ENCODE measurements at regions not wholly inside any gene's neighbourhood (a gene's known extent, or its start where the extent isn't known, plus 50 kb on each side); places are given as distances from the start of the nearest gene placed in this dataset.

- Mint-ChIP-seq H3K36me3 (ENCODE audit: low read depth) (no peaks in the 10 kb centered on the region), H3K4me3 (no peak overlapping the region), H3K27me3 (peaks cover 6% of the 10 kb centered on the region), H3K4me1 (ENCODE audit: low read depth) (no peaks in the 10 kb centered on the region), H3K9me3 (no peaks in the 10 kb centered on the region), H3K27ac (no peak overlapping the region)
- DNase-seq (no peak), ATAC-seq (no peak)
- intact Hi-C loops (cut with micrococcal nuclease), result no loop called here
- CTCF ChIA-PET, result no interaction called here
- TF ChIP-seq, protein P1, sequence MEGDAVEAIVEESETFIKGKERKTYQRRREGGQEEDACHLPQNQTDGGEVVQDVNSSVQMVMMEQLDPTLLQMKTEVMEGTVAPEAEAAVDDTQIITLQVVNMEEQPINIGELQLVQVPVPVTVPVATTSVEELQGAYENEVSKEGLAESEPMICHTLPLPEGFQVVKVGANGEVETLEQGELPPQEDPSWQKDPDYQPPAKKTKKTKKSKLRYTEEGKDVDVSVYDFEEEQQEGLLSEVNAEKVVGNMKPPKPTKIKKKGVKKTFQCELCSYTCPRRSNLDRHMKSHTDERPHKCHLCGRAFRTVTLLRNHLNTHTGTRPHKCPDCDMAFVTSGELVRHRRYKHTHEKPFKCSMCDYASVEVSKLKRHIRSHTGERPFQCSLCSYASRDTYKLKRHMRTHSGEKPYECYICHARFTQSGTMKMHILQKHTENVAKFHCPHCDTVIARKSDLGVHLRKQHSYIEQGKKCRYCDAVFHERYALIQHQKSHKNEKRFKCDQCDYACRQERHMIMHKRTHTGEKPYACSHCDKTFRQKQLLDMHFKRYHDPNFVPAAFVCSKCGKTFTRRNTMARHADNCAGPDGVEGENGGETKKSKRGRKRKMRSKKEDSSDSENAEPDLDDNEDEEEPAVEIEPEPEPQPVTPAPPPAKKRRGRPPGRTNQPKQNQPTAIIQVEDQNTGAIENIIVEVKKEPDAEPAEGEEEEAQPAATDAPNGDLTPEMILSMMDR (IDR thresholded peaks at IDR 0.05), result no peak
- POLR2A ChIA-PET, result no interaction called here
These were observed 119.8 kb upstream of the PCBD1 start for GRCh38 chr10:71008150-71008549.

- no peaks in the 10 kb centered on the region for H3K4me1 Mint-ChIP-seq (ENCODE audit: low read depth)
- POLR2A ChIA-PET, result interaction anchor here (0.5 kb wide), 1 partner anchor 350 kb away, joined by 3 read pairs; no protein-coding TSS in a partner anchor
- H3K9me3 Mint-ChIP-seq, result no peaks in the 10 kb centered on the region
- no peaks in the 10 kb centered on the region for H3K36me3 Mint-ChIP-seq (ENCODE audit: low read depth)
- intact Hi-C loops (cut with micrococcal nuclease), result no loop called here
- no peak for ATAC-seq
- DNase-seq, result no peak
- CTCF ChIA-PET, result interaction anchor here (1.6 kb wide), 1 partner anchor 13 kb away, joined by 3 read pairs; no protein-coding TSS in a partner anchor
- peaks cover 6% of the 10 kb centered on the region for H3K27me3 Mint-ChIP-seq
- no peak overlapping the region for H3K27ac Mint-ChIP-seq
- no peak overlapping the region for H3K4me3 Mint-ChIP-seq
- TF ChIP-seq, protein P1 (IDR thresholded peaks at IDR 0.05), result no peak
These were observed 120.8 kb upstream of the PCBD1 start for GRCh38 chr10:71009126-71009525.

DNA sequence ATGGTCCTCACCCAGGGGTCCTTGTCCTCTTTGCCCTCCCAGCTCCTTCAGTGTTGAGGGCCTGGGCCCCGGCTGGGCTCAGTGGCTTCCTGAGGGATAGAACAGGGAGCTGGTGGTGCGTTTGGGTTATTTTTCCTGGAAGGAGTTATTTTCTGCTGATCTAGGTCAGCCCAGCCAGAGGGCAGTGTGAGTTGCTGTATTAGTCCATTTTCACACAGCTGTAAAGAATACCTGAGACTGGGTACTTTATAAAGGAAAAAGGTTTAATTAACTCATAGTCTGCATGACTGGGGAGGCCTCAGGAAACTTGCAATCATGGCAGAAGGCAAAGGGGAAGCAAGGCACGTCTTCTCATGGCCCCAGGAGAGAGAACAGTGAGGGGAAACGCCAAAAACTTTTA, 122.4 kb upstream of the PCBD1 start:
- intact Hi-C loops (cut with micrococcal nuclease), result no loop called here
- CTCF ChIA-PET, result interaction anchor here (1.0 to 1.6 kb wide), 3 partner anchors 10 to 198 kb away, joined by 3 read pairs; no protein-coding TSS in a partner anchor

GRCh38 chr10:71011141-71011540, 122.8 kb upstream of the PCBD1 start:
- ATAC-seq (no peak), DNase-seq (no peak)
- no peak overlapping the region for H3K27ac Mint-ChIP-seq
- H3K9me3 Mint-ChIP-seq, result no peaks in the 10 kb centered on the region
- intact Hi-C loops (cut with micrococcal nuclease), result no loop called here
- H3K4me3 Mint-ChIP-seq, result no peak overlapping the region
- H3K4me1 Mint-ChIP-seq (ENCODE audit: low read depth), result peaks cover 5% of the 10 kb centered on the region
- ChIA-PET CTCF (interaction anchor here (1.0 kb wide), 1 partner anchor 198 kb away, joined by 3 read pairs; no protein-coding TSS in a partner anchor), POLR2A (no interaction called here)
- H3K36me3 Mint-ChIP-seq (ENCODE audit: low read depth), result no peaks in the 10 kb centered on the region
- TF ChIP-seq, protein P1 (IDR thresholded peaks at IDR 0.05), result no peak
- peaks cover 8% of the 10 kb centered on the region for H3K27me3 Mint-ChIP-seq

More for the DNA sequence above, 122.4 kb upstream of the PCBD1 start:
- ATAC-seq, result no peak
- Mint-ChIP-seq H3K9me3 (no peaks in the 10 kb centered on the region), H3K4me3 (no peak overlapping the region), H3K4me1 (ENCODE audit: low read depth) (peaks cover 5% of the 10 kb centered on the region), H3K27me3 (peaks cover 8% of the 10 kb centered on the region), H3K27ac (no peak overlapping the region), H3K36me3 (ENCODE audit: low read depth) (no peaks in the 10 kb centered on the region)
- TF ChIP-seq, protein P1 (IDR thresholded peaks at IDR 0.05), result no peak
- POLR2A ChIA-PET, result no interaction called here
- DNase-seq, result no peak

GRCh38 chr10:71014021-71014805, 125.8 kb upstream of the PCBD1 start:
- Mint-ChIP-seq H3K4me1 (ENCODE audit: low read depth) (peaks cover 5% of the 10 kb centered on the region), H3K4me3 (no peak overlapping the region), H3K27ac (no peak overlapping the region), H3K27me3 (peaks cover 2% of the 10 kb centered on the region), H3K9me3 (no peaks in the 10 kb centered on the region), H3K36me3 (ENCODE audit: low read depth) (no peaks in the 10 kb centered on the region)
- CTCF ChIA-PET, result no interaction called here
- intact Hi-C loops (cut with micrococcal nuclease), result no loop called here
- POLR2A ChIA-PET, result no interaction called here
- ATAC-seq, result no peak
- DNase-seq, result no peak
- TF ChIP-seq, protein P1 (IDR thresholded peaks at IDR 0.05), result no peak
